ENCODE measurements at regions not wholly inside any gene's neighbourhood (a gene's known extent, or its start where the extent isn't known, plus 50 kb on each side); places are given as distances from the start of the nearest gene placed in this dataset.
"Not testable (repeated sequence)": the region's sequence is repeated elsewhere in the genome, so short reads cannot be mapped to it uniquely, and the experiment has no call there.

DNA sequence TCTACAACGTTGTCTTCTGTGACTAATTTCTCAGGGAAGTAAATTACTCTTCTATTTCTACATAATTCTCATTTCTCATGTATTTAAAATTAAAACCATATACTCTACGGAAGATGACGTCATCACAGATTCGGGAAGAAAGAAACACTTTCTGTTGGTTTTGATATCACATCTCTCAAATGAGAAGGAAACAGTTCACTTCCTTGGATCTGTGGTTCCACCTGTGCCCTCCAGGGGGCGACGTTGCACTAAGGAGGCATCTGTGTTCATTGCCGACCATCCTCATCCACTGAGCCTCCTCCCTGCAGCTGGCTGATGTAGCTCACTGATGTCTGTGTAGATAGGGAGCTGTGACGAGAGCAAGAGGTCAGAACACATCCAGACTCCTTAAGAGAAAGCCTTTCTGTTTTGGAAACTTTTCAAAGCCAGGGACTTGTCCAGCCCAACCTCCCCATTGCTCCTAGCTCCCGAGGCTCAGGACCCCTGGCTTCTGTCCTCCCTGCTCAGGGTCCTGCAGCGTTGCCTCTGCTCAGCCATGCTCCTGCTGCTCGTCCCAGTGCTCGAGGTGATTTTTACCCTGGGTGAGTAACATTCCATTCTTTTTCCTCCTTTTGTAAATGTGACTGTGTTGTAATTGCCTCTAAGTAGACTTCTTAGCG is 172.7 kb upstream of the OR4E1 start:
- peak; percentile 56 for DNase-seq (ENCODE audit: low read depth)

- DNase-seq (ENCODE audit: low read depth), result peak; percentile 15
Measured at GRCh38 chr14:21840765-21841164, 167.1 kb upstream of the OR4E1 start.

DNA sequence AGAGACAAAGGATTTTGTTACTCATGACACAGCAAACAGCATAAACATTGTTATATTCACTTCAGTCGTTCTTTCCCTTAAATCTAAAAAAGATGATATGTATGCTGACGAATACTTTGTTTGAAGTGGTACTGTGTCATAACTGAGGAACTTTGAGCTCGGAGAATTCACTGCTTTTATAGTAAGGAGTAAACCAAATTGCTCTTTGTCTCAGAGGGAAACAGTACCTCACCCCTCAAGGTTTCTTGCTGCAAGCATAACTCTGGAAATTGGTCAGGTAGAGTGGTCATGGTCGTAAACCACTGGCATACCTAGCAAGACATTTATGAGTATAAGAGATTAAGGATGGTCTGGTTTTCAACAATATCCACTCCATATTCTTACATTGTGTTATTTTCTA is 160.2 kb upstream of the OR4E1 start:
- DNase-seq (ENCODE audit: low read depth), result no peak

DNA sequence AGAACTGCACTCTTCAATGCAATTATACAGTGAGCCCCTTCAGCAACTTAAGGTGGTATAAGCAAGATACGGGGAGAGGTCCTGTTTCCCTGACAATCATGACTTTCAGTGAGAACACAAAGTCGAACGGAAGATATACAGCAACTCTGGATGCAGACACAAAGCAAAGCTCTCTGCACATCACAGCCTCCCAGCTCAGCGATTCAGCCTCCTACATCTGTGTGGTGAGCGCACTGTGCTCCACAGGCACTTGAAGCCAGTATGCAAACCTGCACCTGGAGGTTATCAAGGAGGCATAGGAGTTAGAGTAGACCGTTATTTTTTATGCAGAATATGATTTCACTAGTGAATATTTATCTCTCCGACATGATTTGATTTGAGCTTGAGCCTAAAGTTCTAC is 152.2 kb upstream of the OR4E1 start:
- no peak for DNase-seq (ENCODE audit: low read depth)

DNA sequence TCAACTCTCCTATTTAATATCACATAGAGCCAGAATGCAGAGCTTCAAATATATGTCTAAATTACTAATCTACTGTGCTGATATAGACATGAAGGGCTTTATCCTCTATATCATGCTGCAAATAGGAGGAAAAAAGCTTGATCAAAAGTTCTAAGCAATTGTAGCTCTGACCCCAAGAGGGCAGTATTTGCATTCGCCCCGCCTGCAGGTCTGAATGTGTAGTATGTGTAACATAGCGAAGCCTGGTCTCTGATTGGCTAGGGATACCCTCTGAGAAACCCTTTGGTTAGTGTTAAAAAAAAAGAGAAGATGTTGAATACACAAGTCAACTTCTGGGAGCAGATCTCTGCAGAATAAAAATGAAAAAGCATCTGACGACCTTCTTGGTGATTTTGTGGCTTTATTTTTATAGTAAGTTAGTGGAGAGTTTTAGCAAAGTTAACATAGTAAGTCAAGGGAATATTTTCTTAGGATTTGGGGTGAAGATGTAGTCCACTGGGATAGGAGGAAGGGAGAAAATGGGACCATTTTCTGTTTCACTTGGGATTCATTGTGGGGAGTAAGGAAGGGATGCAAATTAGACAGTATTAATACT is 151.6 kb upstream of the OR4E1 start:
- DNase-seq (ENCODE audit: low read depth), result peak; percentile 68

DNA sequence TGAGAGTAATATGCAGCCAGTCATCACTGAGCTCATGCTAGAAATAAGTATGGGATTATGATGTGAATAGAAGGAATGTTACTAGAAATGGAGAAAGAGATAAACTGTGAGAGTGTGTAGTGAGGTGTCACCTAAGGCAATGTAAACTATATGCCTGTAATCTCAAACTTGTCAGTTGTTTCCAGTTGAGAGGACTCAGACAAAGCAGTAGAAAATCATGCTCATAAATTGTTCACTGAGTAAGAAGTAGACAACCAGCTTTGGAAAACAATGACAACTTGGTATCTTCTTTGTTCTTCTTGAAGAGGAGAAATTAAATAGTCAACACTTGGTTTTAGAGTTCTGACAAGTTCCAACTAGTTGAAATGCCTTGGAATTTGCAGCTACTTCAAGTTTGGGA is 148.5 kb upstream of the OR4E1 start:
- DNase-seq (ENCODE audit: low read depth), result peak; percentile 21

DNA sequence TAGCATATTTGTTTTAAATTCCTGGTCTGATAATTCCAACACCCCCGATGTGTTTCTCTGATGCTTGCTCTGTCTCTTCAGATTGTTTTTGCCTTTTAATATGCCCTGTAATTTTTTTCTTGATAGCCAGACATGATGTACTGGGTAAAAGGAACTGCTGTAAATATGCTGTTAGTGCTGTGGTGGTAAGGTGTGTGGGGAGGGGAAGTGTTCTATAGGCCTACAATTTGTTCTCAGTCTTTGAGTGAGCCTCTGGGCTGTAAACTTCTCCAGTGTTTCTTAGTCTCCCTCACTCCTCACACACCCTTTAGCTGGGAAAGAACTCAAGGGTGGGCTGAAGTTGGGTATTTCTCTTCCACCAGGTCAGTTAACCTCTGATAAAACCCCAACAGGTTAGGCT is 147.0 kb upstream of the OR4E1 start:
- DNase-seq (ENCODE audit: low read depth), result no peak

GRCh38 chr14:21819891-21820290 is 146.3 kb upstream of the OR4E1 start:
- DNase-seq (ENCODE audit: low read depth), result peak; percentile 77

DNA sequence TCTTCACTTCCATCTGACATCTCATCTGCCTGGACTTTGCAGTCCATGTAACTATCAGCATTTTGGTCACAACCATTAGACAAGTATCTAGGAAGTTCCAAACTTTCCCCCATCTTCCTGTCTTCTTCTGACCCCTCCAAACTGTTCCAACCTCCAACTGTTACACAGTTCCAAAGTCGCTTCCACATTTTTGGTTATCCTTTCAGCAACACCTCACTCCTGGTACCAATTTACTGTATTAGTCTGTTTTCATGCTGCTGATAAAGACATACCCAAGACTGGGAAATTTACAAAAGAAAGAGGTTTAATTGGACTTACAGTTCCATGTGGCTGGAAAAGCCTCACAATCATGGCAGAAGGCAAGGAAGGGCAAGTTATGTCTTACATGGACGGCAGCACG is 143.4 kb upstream of the OR4E1 start:
- DNase-seq (ENCODE audit: low read depth), result not testable (repeated sequence)

DNA sequence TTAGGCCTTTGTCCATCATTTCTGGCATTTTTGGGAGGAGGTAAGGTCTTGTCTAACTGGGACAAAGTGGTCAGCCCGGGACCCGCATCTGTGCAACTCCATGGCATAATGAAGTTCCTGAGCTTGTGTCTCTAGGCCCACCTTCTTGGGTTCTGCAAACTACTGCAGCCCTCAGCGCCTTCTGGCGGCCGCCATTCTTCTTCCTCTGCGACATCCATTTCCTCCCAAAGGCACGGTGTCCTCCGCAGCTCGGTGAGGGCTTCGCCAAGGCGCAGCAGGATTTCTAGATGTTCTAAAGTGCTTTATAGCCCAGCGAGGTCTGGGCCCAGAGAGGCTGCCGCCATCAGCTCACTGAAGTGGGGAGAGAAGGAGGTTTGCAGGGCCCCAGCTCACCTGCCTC is 134.4 kb upstream of the OR4E1 start:
- DNase-seq (ENCODE audit: low read depth), result no peak

DNA sequence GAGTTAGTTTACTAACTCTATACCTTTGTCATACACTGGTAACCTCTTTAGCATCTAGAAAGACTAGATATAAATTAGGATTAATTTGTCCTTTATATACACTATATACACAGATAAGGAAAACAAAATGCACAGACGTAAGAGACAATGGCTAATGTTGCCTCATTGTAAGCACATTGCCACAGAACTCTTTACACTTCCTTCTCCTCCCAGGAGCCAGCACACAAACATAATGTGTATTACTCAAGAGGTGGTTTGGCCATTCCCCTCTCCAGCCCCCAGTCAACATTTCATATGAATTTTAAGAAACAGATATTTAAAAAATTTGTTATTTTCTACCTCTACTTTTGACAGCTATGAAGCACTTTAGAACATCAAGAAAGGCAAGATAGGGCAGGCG is 131.4 kb upstream of the OR4E1 start:
- no peak for DNase-seq (ENCODE audit: low read depth)

DNA sequence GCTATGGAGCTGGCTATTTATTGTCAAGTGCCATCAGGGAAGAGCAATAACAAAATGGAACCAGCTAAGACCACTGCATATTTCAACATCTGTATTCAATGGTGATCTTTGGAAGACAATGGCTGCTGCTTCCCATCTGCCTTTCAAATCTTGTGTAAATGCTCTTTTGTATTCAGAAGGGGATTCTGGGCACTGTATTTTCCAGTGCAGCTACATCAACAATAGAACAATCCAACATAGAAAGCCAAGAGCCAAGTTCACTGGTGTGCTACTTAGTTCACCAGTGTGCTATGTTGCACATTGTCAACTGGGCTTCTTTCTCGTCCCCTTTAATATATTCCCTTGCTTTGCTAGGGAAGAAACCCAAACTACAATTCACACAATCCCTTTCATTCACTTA is 128.8 kb upstream of the OR4E1 start:
- no peak for DNase-seq (ENCODE audit: low read depth)

DNA sequence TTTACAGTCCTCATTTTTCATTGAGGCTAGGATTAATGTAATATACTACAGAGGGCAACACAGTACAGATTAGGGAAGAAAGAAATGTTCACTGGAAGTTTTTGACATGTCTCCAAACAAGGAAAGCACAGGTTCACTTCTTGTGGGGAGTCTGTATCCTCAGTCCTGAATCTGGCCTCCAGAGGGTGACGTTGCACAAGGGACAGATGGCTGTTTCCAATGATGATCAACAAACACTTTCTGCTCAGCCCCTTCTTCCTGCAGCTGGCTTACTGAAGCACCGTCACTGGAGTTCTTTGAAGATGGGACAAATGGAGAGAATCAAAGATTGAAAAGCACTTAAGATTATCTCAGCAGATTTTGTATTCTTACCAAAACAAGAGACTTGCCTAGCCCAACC is 123.3 kb upstream of the OR4E1 start:
- no peak for DNase-seq (ENCODE audit: low read depth)

GRCh38 chr14:21795456-21795855 is 121.8 kb upstream of the OR4E1 start:
- no peak for DNase-seq (ENCODE audit: low read depth)

DNA sequence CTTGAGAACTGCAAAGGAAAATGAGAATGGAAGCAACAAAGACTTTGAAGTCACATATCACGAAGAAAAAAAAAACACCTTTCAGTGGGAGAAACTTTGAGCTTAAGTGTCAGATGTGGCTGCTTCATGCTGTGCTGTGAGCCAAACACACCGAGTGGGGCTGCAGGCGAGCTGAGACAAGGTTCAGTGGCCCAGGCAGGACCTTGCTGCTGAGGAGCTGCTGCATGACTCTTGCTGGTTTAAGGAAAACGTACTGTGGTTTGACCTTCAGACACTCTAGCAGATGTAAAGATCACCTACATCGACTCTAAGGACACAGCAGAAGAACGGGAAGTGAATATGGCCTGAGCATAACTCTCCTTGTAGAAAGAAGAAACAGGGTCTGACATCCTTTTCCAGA is 118.1 kb upstream of the OR4E1 start:
- DNase-seq (ENCODE audit: low read depth), result no peak

GRCh38 chr14:21788687-21789086 is 115.1 kb upstream of the OR4E1 start:
- not testable (repeated sequence) for DNase-seq (ENCODE audit: low read depth)

- not testable (repeated sequence) for DNase-seq (ENCODE audit: low read depth)
Measured at GRCh38 chr14:21787242-21787641, 113.6 kb upstream of the OR4E1 start.

- no peak for DNase-seq (ENCODE audit: low read depth)
Measured at GRCh38 chr14:21781543-21781942, 107.9 kb upstream of the OR4E1 start.

DNA sequence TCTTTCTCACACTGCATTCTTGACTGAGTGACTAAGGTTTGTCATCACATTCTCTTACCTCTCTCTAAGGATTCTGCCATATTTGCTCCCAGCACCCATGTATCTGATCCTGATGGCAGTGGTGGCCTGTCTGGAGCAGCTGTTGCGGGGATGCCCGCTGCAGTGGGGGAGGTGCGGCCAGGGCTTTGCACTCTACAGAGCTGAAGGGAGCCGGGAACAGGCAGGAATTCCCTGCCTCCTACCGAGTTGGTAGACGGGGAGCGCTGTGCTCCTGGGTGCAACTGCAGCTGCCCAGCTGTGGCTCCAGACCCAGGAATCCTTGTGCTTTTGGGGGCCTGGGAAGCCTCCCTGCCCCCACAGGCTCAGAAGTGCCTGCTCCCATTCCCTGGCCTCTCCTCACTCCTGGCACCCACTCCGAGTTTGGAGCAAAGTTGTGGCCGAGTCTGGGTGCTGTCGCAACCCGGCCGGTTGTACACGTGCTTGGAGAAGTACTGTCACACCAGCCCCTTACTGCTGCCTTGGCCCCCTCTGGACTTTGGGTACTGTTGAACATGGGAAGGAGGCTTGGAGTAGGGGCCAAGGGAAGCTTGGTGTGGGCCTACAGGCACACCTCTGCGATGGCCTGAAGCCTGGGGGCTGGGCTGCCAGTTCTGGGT is 106.9 kb upstream of the OR4E1 start:
- DNase-seq (ENCODE audit: low read depth), result no peak

GRCh38 chr14:21771671-21772070 is 98.1 kb upstream of the OR4E1 start:
- DNase-seq (ENCODE audit: low read depth), result no peak

GRCh38 chr14:21768875-21769257 is 95.2 kb upstream of the OR4E1 start:
- no peak for DNase-seq (ENCODE audit: low read depth)

GRCh38 chr14:21768116-21768874 is 94.7 kb upstream of the OR4E1 start:
- DNase-seq (ENCODE audit: low read depth), result peak; percentile 68

GRCh38 chr14:21760360-21760759 is 86.7 kb upstream of the OR4E1 start:
- not testable (repeated sequence) for DNase-seq (ENCODE audit: low read depth)

All from Daoy (cell line).